GM19240 (cell line): ENCODE measurements at regions not wholly inside any gene's neighbourhood (a gene's known extent, or its start where the extent isn't known, plus 50 kb on each side); places are given as distances from the start of the nearest gene placed in this dataset.
"Not testable (repeated sequence)": the region's sequence is repeated elsewhere in the genome, so short reads cannot be mapped to it uniquely, and the experiment has no call there.

ENCODE experiments used
- DNase-seq: peaks from one replicate; pipeline ENCODE4 v3.0.0; 2011; ENCODE audit warnings: low spot score; ENCODE audit not compliant: insufficient read length

- no peak for DNase-seq
Measured at GRCh38 chr2:58701688-58702301, 460.7 kb upstream of the FANCL start.

DNA sequence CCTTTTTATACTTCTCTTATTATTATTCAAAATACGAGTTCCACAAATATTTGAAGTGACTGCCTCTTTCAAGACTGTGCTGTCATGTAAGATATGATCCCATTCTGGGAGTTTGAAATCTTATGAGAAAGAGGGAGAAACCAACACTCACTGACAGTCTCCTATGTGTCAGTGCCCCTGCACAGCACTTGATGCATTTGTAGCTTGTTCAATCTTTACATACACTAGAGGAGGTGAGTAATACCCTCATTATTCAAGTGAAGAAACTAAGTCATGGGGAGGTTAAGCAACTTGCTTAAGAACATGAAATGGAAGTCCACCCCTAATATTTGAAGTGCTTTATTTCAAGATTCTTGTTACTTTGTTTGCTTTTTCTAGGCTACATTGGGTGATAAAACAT lies 459.5 kb upstream of the FANCL start:
- no peak for DNase-seq

GRCh38 chr2:58699411-58699810 lies 458.3 kb upstream of the FANCL start:
- no peak for DNase-seq

GRCh38 chr2:58698620-58699019 lies 457.5 kb upstream of the FANCL start:
- no peak for DNase-seq

- not testable (repeated sequence) for DNase-seq
Measured at GRCh38 chr2:58694114-58694513, 453.0 kb upstream of the FANCL start.

DNA sequence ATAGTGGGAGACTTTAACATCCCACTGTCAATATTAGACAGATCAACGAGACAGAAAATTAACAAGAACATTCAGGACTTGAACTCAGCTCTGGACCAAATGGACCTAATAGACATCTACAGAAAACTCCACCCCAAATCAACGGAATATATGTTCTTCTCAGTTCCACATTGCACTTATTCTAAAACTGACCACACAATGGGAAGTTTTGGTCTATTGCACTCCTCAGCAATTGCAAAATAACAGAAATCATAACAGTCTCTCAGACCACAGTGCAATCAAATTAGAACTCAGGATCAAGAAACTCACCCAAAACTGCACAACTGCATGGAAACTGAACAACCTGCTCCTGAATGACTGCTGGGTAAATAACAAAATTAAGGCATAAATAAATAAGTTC lies 449.9 kb upstream of the FANCL start:
- not testable (repeated sequence) for DNase-seq

- no peak for DNase-seq
Measured at GRCh38 chr2:58688813-58689212, 447.7 kb upstream of the FANCL start.

DNA sequence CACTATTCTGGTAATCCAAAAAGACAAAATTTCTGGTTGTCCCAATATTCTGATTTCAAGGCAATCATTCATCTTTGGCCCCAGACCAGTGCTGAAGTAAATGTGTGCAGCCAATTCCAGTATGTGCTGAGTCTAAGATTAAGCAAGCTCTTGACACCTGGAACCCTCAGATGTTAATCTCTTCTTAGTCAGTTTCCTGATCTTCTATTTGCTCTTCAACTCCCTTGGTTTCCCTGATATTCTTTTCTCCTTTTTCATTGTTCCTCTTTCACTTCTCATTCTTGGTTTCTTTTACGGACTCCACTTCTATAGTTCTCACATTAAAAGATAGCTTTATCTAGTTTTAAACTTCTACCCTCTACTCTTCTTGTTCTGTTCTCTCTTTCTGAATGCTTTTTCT lies 445.7 kb upstream of the FANCL start:
- no peak for DNase-seq

DNA sequence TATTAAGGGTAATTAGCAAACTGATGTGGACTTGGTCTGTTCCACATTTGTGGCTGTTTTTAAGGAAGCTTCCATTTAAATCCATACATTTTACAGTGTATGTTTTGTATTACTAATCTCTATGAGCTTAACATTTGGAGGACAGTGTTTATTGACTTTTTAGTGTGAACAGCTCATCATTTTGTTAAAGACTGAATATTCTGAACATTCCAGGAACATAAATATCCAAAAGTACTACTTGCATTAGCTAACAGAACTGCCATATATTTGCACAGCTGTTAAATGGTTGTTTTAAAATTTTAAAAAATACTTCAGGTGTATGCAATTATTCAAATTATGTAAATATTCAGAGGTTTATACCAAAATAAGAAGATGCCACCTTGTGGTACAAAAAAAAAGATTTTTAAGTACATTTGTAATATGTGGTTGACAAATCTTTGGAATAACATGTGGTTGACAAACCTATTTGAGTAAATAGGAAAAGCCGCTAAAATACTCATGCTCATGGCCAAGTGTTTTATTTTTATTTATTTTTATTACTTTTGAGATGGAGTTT lies 439.7 kb upstream of the FANCL start:
- no peak for DNase-seq

- DNase-seq, result no peak
Measured at GRCh38 chr2:58677748-58678147, 436.6 kb upstream of the FANCL start.

GRCh38 chr2:58671675-58672074 lies 430.6 kb upstream of the FANCL start:
- no peak for DNase-seq

- no peak for DNase-seq
Measured at GRCh38 chr2:58669998-58670397, 428.9 kb upstream of the FANCL start.

DNA sequence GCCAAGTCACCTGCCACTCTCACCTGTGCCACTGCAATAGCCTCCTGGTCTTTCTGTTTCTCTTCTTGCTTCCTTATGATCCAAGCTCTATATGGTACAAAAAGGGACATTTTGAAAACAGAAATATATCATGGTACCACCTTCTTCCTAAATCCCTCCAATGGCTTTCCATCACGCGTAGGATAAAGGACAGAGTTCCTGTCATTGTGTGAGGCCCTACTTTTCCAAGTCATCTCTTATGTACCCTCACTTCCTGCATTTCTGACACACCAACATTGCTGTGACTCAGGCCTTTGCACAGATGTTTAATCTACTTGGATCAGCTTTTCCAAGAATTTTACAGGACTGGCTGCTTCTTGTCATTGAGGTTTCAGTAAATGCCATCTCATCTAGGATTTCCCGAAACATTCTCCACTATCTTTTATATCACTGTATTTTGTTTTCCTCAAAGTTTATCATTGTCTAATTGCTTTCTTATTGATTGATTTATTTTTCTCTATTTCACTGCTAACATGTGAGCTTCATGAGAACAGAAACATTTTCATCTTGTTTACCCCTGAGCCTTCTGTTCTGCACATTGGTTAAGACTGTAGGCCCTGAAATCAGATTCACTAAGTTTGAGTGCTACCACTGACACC lies 426.1 kb upstream of the FANCL start:
- no peak for DNase-seq

- no peak for DNase-seq
Measured at GRCh38 chr2:58666323-58666970, 425.3 kb upstream of the FANCL start.

DNA sequence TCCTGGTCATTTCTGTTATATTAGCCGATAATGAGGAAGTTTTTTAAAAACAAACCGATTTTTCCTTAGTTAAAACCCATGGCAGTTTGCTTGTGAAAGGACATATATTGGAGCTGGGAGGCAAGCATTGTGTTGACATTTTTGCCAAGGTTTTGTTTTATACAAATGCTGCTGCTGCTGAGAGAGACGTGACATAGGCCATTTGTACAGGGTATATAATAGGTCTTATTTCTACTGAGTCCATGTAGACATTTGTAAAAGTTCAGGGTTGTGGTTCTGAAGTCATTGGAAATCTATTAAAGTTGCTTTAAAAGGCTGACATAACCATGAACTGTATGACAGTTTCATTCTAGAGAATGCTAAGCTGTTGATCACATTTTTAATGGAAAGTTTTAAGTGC lies 424.0 kb upstream of the FANCL start:
- DNase-seq, result no peak

GRCh38 chr2:58664523-58665151 lies 423.5 kb upstream of the FANCL start:
- DNase-seq, result no peak

- DNase-seq, result no peak
Measured at GRCh38 chr2:58660046-58660445, 418.9 kb upstream of the FANCL start.

DNA sequence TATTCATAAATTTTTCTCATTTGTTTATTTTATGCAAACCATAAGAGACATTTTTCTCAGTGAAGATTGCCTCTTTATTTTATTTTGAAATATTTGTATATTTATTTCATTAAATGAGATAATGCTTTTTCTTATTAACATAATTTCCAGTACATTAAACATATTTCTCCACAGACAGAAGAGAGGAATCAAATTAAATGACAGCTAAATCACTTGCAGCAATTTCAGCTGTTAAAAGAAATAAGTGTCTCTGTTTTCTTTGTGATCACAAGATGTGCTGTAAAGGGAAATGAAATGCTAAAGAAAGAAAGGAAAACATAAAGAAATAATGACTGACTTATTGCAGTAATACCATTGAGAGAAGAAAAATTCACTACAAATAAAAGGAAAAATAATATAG lies 414.0 kb upstream of the FANCL start:
- DNase-seq, result no peak

GRCh38 chr2:58651930-58652329 lies 410.8 kb upstream of the FANCL start:
- no peak for DNase-seq

GRCh38 chr2:58650781-58651180 lies 409.7 kb upstream of the FANCL start:
- no peak for DNase-seq

DNA sequence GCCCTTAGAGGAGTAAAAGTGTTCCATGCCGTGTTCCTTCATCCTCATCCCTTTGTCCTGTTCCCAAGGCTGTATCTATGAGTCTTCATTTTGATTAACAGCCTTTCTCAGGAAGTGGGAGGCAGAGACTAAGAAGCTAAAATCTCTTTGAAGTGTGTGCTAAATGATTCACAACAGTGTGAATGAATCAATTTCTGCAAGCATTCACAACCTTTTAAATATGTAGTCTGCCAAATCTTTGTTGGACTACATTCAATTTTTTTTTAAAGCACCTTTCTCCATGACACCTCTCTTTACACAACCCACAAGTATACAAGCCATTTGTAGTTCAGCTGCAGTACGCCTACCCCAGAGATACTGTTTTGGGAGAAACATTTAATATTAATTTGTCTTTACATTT lies 408.6 kb upstream of the FANCL start:
- DNase-seq, result no peak

GRCh38 chr2:58645017-58645416 lies 403.9 kb upstream of the FANCL start:
- DNase-seq, result no peak
